ENCODE measurements at regions not wholly inside any gene's neighbourhood (a gene's known extent, or its start where the extent isn't known, plus 50 kb on each side); places are given as distances from the start of the nearest gene placed in this dataset.

- intact Hi-C loops (cut with DNase I; ENCODE audit: low total_unique reads): no loop called here
- Histone ChIP-seq H3K9me3 (no peaks in the 10 kb centered on the region), H3K36me3 (no peaks in the 10 kb centered on the region), H3K4me1 (no peaks in the 10 kb centered on the region), H3K4me3 (no peak overlapping the region), H3K27me3 (no peaks in the 10 kb centered on the region), H3K27ac (no peak overlapping the region)
- no peak for DNase-seq (ENCODE audit: low spot score in 2 of 2)
- TF ChIP-seq CTCF (IDR thresholded peaks at IDR 0.05) (no peak), POLR2AphosphoS5 (IDR thresholded peaks at IDR 0.05) (no peak), POLR2A (IDR thresholded peaks at IDR 0.05) (no peak)
Measured at GRCh38 chr17:56099649-56100048, 53.6 kb upstream of the ANKFN1 start.

Data from breast epithelium (tissue), 4 donors.